HepG2 (cell line): ENCODE measurements at regions not wholly inside any gene's neighbourhood (a gene's known extent, or its start where the extent isn't known, plus 50 kb on each side); places are given as distances from the start of the nearest gene placed in this dataset.

ENCODE experiments used
- ATAC-seq: fragments of 200-7000 bp; cut with Tn5 transposase; 3 replicates; pipeline ENCODE4 v1.9.1; 2020; ENCODE audit warnings: mild to moderate bottlenecking, moderate library complexity
- BruUV-seq: library from RNA; stranded (reverse); fragments of 400-500 nt; replicated peaks from 2 replicates; lab custom pipeline; 2021; lab: Mats Ljungman, UMichigan
- CTCF ChIA-PET: fragments of 300-600 bp; formaldehyde crosslinking; extraction: SDS; loops from one replicate; lab custom pipeline; 2021; ENCODE audit warnings: low total read pairs, inconsistent platforms, low intra/inter-chr PET ratio; lab: Yijun Ruan, JAX
- POLR2A ChIA-PET: fragments of 350-600 bp; sonication (Branson Sonifier 250); formaldehyde crosslinking; loops from one replicate; lab custom pipeline; 2020; ENCODE audit warnings: antibody characterized with exemption, inconsistent platforms; lab: Yijun Ruan, JAX
- DNase-seq: peaks from one replicate; pipeline ENCODE4 v3.0.0-alpha.2; 2015; ENCODE audit warnings: low spot score
- FAIRE-seq: peaks from 3 replicates; lab custom pipeline; 2011; peaks lifted over from hg19 to GRCh38; lab: Jason Lieb, UNC
- H2AFZ ChIP-seq: one replicate; pipeline ENCODE4 v1.6.1; 2011; ENCODE audit warnings: low read length, inconsistent platforms
- H3K27ac ChIP-seq: fragments of 300-600 bp; 3 replicates; pipeline ENCODE4 v1.8.0; 2011; ENCODE audit warnings: mixed run types, mild to moderate bottlenecking, mixed read lengths, low read length, inconsistent platforms; ENCODE audit not compliant: insufficient read depth; ENCODE audit errors: extremely low read length
- H3K27me3 ChIP-seq, 2 experiments: fragments of 200-600 bp in 1 of 2; 2 replicates in 1 of 2; 3 replicates in 1 of 2; pipeline versions ENCODE4 v1.6.0 to v1.8.0; 2011; ENCODE audit warnings: low read length in 2 of 2, mild to moderate bottlenecking in 2 of 2, moderate library complexity in 2 of 2, inconsistent platforms in 1 of 2; ENCODE audit not compliant: insufficient read depth in 2 of 2, control insufficient read depth in 1 of 2
- H3K36me3 ChIP-seq, 2 experiments: fragments of 200-600 bp in 1 of 2; replicated peaks in 1 of 2; 2 replicates in 1 of 2; 3 replicates in 1 of 2; pipeline versions ENCODE4 v1.5.1 to v1.8.0; 2011; ENCODE audit warnings: low read length in 2 of 2, inconsistent platforms in 1 of 2; ENCODE audit not compliant: insufficient read depth in 2 of 2, control insufficient read depth in 1 of 2
- H3K4me1 ChIP-seq: 2 replicates; pipeline ENCODE4 v1.5.1; 2012; ENCODE audit warnings: low read length, inconsistent platforms; ENCODE audit not compliant: insufficient read depth
- H3K4me2 ChIP-seq: 2 replicates; pipeline ENCODE4 v1.6.0; 2011; ENCODE audit warnings: low read depth, low read length, inconsistent platforms
- H3K4me3 ChIP-seq, 3 experiments: fragments of 200-600 bp in 1 of 3; sonication (generic), shearing (Covaris generic) in 1 of 3; replicated peaks in 1 of 3; 2 replicates each; pipeline ENCODE4 v1.5.1; 2011 to 2016; ENCODE audit warnings: low read length in 3 of 3, inconsistent platforms in 2 of 3, low read depth in 2 of 3, mild to moderate bottlenecking in 2 of 3, control low read depth in 1 of 3, mixed read lengths in 1 of 3; ENCODE audit not compliant: insufficient read depth in 1 of 3
- H3K79me2 ChIP-seq: one replicate; pipeline ENCODE4 v1.6.1; 2011; ENCODE audit warnings: low read length, inconsistent platforms; ENCODE audit not compliant: insufficient read depth
- H3K9ac ChIP-seq: 2 replicates; pipeline ENCODE4 v1.6.0; 2011; ENCODE audit warnings: mild to moderate bottlenecking, low read depth, low read length, inconsistent platforms; ENCODE audit not compliant: insufficient read depth
- H3K9me3 ChIP-seq: 2 replicates; pipeline ENCODE4 v1.5.1; 2012; ENCODE audit warnings: mild to moderate bottlenecking, low read length
- H4K20me1 ChIP-seq: 2 replicates; pipeline ENCODE4 v1.6.0; 2011; ENCODE audit warnings: inconsistent platforms, mild to moderate bottlenecking, low read length, moderate library complexity; ENCODE audit not compliant: insufficient read depth
- ATF1 ChIP-seq: IDR thresholded peaks from 2 replicates; pipeline ENCODE4 v1.6.1; 2016; ENCODE audit warnings: mild to moderate bottlenecking, control low read depth
- HNRNPUL1 ChIP-seq: fragments of 200-400 bp; formaldehyde crosslinking; IDR thresholded peaks from 2 replicates; pipeline ENCODE4 v1.6.1; 2017; ENCODE audit warnings: low read depth, mild to moderate bottlenecking, low read length, moderate library complexity
- JARID2 ChIP-seq: sonication (generic); formaldehyde crosslinking; IDR thresholded peaks from 2 replicates; pipeline ENCODE4 v1.8.1; 2023; ENCODE audit warnings: missing genetic modification reagents, inconsistent platforms; ENCODE audit not compliant: insufficient replicate concordance
- MIXL1 ChIP-seq: IDR thresholded peaks from 2 replicates; pipeline ENCODE4 v1.6.1; 2016
- RBAK ChIP-seq: sonication (generic); formaldehyde crosslinking; IDR thresholded peaks from 2 replicates; pipeline ENCODE4 v1.5.1; 2020; ENCODE audit warnings: mild to moderate bottlenecking, missing genetic modification reagents
- SSRP1 ChIP-seq: IDR thresholded peaks from 2 replicates; pipeline ENCODE4 v1.6.1; 2016; ENCODE audit warnings: control low read depth
- USF2 ChIP-seq, 2 experiments: sonication (generic) in 1 of 2; formaldehyde crosslinking in 1 of 2; IDR thresholded peaks; 2 replicates each; pipeline versions ENCODE4 v1.5.1 to v1.6.1; 2011 to 2020; ENCODE audit warnings: borderline replicate concordance in 1 of 2, low read depth in 1 of 2, low read length in 1 of 2, mild to moderate bottlenecking in 1 of 2, missing genetic modification reagents in 1 of 2, moderate library complexity in 1 of 2
- YEATS4 ChIP-seq: sonication (generic); formaldehyde crosslinking; IDR thresholded peaks from 2 replicates; pipeline ENCODE4 v1.4.0; 2020; ENCODE audit warnings: missing genetic modification reagents, borderline replicate concordance
- ZNF30 ChIP-seq: sonication (generic); formaldehyde crosslinking; IDR thresholded peaks from 2 replicates; pipeline ENCODE4 v1.5.0; 2020; ENCODE audit warnings: mild to moderate bottlenecking, missing genetic modification reagents
- ZNF713 ChIP-seq: sonication (generic); formaldehyde crosslinking; IDR thresholded peaks from 2 replicates; pipeline ENCODE4 v1.4.0; 2020; ENCODE audit warnings: mild to moderate bottlenecking, missing genetic modification reagents
- WGBS: methylation state at CpG from one replicate; pipeline ENCODE4 v1.1.6; 2017; ENCODE audit warnings: low lambda C conversion rate; 5-methylcytosine and 5-hydroxymethylcytosine counted together
- in situ Hi-C: cut with HindIII; loops from 2 replicates; pipeline ENCODE4 v1.10.0; 2017; ENCODE audit warnings: low pct_unique_long_range_greater_than_20kb; ENCODE audit not compliant: extremely low pct_ligation_motif_present
- intact Hi-C: fragments of 100-400 bp; cut with micrococcal nuclease; formaldehyde crosslinking; loops from one replicate; pipeline ENCODE4 v1.10.0; 2022; ENCODE audit not compliant: unreplicated experiment
- TF ChIP-seq, protein P1 (sequence below): sonication (generic); formaldehyde crosslinking; IDR thresholded peaks from 2 replicates; pipeline ENCODE4 v1.4.0; 2020; ENCODE audit warnings: mild to moderate bottlenecking, missing genetic modification reagents

- in situ Hi-C loops, result no loop called here
- no peaks in the 10 kb centered on the region for H3K9me3 ChIP-seq
- H3K36me3 ChIP-seq, result no peaks in the 10 kb centered on the region
- no peaks in the 10 kb centered on the region for H3K79me2 ChIP-seq
- no peak overlapping the region for H3K27ac ChIP-seq
- H3K9ac ChIP-seq, result no peak overlapping the region
- 12% methylated on average over 5 of the region's 5 CpGs for WGBS
- H4K20me1 ChIP-seq, result no peaks in the 10 kb centered on the region
- no peak overlapping the region for H3K4me2 ChIP-seq
- H3K4me3 ChIP-seq, result no peak overlapping the region
- no TSS peak for BruUV-seq
- no peak for ATAC-seq
- H2AFZ ChIP-seq, result no peak overlapping the region
- H3K27me3 ChIP-seq, result peaks cover 4 to 28% of the 10 kb centered on the region in 2 experiments; a peak in 4 of 5 replicates
- ChIA-PET CTCF (no interaction called here), POLR2A (no interaction called here)
- intact Hi-C loops, result no loop called here
- no peak for DNase-seq
- H3K4me1 ChIP-seq, result no peaks in the 10 kb centered on the region
- no peak for FAIRE-seq
- TF ChIP-seq MIXL1 (no peak), ZNF713 (CRISPR knock-in tag) (no peak), ZNF30 (no peak), HNRNPUL1 (no peak), USF2 (IDR thresholded peaks at IDR 0.05; ENCODE audit: low read depth, low read length) (no peak), USF2 (CRISPR knock-in tag; IDR thresholded peaks at IDR 0.05; ENCODE audit: borderline replicate concordance) (no peak), YEATS4 (CRISPR knock-in tag) (no peak), JARID2 (CRISPR knock-in tag) (no peak), RBAK (CRISPR knock-in tag) (no peak), SSRP1 (CRISPR knock-in tag) (no peak), ATF1 (no peak)
- TF ChIP-seq, protein P1, sequence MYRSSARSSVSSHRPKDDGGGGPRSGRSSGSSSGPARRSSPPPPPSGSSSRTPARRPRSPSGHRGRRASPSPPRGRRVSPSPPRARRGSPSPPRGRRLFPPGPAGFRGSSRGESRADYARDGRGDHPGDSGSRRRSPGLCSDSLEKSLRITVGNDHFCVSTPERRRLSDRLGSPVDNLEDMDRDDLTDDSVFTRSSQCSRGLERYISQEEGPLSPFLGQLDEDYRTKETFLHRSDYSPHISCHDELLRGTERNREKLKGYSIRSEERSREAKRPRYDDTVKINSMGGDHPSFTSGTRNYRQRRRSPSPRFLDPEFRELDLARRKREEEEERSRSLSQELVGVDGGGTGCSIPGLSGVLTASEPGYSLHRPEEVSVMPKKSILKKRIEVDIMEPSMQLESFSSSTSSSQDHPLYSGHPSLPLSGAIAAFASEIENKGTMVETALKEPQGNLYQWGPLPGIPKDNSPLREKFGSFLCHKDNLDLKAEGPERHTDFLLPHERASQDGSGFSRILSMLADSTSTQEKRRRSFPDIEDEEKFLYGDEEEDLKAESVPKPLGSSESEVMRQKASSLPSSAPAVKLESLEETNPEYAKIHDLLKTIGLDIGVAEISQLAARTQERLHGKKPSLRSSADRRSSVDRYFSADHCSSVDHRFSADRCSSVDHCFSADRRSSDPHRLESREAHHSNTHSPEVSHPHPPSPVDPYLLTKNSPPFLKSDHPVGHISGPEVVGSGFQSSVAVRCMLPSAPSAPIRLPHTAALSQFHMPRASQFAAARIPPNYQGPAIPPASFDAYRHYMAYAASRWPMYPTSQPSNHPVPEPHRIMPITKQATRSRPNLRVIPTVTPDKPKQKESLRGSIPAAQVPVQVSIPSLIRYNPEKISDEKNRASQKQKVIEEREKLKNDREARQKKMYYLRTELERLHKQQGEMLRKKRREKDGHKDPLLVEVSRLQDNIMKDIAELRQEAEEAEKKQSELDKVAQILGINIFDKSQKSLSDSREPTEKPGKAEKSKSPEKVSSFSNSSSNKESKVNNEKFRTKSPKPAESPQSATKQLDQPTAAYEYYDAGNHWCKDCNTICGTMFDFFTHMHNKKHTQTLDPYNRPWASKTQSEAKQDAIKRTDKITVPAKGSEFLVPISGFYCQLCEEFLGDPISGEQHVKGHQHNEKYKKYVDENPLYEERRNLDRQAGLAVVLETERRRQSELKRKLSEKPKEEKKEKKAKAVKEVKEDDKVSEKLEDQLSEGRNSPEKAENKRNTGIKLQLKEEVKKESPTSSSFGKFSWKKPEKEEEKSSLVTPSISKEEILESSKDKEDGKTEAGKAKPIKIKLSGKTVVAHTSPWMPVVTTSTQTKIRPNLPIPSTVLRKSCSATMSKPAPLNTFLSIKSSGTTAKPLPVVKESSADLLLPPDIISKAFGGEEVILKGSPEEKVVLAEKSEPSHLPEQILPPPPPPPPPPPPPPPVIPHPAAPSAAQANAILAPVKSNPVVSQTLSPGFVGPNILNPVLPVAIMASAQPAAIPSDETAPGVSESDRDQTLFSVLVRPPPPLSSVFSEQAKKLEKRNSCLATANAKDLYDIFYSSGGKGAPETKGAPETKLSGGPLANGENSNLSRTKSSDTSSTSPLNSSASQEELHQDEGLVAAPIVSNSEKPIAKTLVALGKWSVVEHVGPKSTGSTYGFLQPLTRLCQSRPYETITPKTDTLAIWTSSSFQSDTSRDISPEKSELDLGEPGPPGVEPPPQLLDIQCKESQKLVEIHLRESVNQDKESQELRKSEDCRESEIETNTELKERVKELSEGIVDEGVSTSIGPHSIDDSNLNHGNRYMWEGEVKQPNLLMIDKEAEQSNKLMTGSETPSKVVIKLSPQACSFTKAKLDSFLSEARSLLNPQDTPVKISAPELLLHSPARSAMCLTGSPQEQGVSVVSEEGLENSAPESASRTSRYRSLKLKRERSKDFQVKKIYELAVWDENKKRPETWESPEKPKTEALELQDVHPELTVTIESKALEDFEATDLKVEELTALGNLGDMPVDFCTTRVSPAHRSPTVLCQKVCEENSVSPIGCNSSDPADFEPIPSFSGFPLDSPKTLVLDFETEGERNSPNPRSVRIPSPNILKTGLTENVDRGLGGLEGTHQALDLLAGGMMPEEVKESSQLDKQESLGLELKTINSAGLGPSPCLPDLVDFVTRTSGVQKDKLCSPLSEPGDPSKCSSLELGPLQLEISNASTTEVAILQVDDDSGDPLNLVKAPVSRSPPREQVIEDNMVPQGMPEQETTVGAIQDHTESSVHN, result no peak
Measured at GRCh38 chr10:78386509-78386908, 352.8 kb downstream of the RPS24 start.
